A172 (cell line): ENCODE measurements at regions not wholly inside any gene's neighbourhood (a gene's known extent, or its start where the extent isn't known, plus 50 kb on each side); places are given as distances from the start of the nearest gene placed in this dataset.
"Not testable (repeated sequence)": the region's sequence is repeated elsewhere in the genome, so short reads cannot be mapped to it uniquely, and the experiment has no call there.

ENCODE experiments used
- DNase-seq: peaks from one replicate; pipeline ENCODE4 v3.0.0-alpha.2; 2015; ENCODE audit warnings: low spot score

DNA sequence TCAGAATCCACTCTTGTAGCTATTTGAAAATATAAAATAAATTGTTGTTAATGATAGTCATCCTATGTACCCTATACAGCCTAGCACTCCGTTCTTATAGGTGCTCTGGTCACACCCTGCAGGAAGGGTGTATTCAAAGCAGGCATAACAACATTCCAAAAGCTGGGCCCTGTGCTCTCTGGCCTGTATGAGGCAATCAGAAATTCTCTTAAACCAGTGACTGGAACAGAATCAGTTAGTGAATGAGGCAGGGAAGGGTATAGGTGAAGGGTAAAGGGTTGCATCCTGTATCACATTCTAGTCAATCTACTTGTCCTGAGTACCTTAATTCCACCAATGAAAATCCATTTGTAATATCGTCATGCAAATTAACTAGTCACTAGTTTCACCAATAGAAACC lies 154.5 kb upstream of the ZNF217 start:
- DNase-seq, result no peak

DNA sequence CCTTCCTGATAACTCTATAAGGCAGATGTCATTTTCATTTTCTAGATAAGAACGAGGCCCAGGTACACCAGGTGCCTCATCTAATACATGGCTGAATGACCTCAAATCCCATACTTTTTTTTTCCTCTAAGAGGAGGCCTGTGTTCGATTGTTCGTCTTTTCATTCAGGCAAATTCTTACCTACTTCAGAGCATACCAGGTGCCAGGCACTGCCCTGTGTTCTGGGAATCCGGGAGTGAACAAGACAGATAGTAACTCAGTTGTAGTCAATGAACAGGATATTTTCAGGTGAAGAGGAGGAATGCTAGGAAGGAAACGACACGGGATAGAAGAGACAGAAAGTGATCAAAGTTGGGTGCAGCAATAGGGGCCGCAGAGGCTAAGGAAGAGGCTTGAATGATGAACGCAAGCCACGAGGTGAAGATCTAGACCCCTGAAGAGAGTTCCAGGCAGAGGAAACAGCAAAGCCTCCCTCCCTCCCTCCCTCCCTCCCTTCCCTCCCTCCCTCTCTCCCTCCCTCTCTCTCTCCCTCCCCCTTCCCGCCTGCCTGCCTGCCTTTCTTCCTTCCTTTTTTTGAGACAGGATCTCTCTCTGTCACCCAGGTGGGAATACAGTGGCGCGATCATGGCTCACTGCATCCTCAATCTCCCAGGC lies 150.1 kb upstream of the ZNF217 start:
- no peak for DNase-seq

DNA sequence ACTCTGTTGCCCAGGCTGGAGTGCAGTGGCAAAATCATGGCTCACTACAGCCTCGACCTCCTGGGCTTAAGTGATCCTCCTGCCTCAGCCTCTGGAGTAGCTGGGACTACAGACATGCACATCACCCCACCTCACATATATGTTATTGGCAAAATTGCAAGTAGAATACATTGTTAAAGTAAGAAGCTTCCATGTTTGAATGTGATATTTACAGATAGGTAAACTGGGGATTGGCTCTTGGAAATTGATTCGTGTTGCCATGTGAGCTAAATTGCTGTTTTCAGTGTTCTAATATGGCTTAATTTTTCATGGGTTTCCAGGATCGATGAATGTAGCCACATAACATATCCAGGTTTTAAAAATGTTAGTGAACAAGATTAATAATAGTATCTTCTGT lies 149.0 kb upstream of the ZNF217 start:
- no peak for DNase-seq

DNA sequence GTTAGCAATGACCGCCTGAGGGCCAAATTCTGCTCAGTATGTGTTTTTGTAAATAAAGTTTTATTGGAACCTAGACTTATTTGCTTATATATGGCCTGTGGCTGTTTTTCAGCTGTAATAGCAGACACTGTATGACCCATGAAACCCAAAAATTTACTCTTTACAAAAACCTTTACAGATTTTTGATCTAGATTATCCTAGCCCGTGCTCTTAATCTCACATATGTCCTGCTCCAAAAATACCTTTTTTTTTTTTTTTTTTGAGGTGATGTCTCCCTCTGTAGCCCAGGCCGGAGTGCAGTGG lies 148.0 kb upstream of the ZNF217 start:
- DNase-seq, result no peak

- peak; percentile 66 for DNase-seq
Measured at GRCh38 chr20:53739799-53740785, 146.5 kb upstream of the ZNF217 start.

DNA sequence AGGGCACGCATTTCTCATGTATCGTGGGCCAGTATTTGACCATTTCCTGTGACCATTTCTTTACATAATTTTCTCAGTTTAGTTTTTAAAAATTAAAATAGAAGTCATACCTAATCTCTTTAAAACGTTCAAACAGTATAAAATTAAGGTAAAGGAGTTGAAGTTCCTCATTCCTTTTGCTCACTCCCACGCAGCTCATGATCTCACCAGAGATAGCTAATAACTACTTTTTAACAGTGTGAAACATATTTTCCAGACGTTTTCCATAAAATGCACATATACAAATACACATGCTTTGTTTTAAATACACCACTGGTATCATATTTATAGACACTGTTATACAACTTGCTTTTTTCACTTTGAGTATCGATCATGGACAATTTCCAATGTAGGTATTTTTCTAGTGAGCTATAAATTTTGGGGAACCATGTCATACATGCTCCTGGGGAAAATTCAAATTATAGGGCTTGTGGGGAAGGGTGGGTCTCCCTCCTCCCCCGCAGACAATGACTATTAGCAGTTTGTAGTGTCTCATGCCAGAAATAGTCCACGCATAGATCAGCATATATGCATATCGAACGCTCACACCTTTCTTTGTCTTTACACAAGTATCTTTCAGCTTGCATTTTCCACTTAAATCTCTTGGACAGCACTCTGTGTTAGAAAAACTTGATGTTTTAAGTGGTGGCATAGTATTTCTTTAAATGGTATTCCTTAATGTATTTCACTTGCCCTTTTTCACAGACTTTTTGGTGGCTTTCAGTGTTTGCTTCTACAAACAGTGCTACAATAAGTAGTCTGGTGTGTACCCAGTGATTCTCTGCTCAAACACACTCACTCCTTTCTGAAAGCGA lies 145.5 kb upstream of the ZNF217 start:
- DNase-seq, result no peak

GRCh38 chr20:53738039-53738944 lies 144.7 kb upstream of the ZNF217 start:
- DNase-seq, result peak; percentile 92

DNA sequence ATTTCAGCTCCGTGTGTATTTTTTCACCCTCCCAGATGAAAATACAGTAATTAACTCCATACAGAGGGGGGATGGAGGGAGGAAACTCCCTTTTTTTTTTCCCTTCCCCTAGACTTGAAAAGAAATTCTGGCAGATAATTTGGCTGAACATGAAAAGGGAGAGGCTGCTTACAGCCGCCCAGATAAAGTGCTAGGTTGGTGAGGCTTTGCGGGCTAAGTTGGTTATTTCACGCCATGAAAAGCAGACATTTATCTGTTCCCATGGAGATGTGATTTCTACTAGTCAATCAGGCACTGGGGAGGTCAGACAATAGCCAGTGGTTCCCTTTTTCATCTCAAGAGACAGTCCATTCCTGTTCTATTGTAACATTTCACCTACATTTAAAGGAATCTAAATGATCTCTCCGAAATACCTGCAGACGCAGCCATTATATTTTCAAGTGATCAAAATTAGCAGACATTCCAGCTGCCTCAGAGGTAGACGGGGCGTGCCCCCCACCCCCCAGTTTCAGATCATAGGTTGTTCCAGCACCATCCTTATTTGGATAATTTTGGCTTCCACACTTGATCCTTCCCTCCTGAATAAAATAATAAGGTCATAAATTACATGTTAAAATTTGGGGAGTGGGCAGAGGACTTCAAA lies 143.9 kb upstream of the ZNF217 start:
- no peak for DNase-seq

GRCh38 chr20:53736757-53737395 lies 143.2 kb upstream of the ZNF217 start:
- DNase-seq, result no peak

DNA sequence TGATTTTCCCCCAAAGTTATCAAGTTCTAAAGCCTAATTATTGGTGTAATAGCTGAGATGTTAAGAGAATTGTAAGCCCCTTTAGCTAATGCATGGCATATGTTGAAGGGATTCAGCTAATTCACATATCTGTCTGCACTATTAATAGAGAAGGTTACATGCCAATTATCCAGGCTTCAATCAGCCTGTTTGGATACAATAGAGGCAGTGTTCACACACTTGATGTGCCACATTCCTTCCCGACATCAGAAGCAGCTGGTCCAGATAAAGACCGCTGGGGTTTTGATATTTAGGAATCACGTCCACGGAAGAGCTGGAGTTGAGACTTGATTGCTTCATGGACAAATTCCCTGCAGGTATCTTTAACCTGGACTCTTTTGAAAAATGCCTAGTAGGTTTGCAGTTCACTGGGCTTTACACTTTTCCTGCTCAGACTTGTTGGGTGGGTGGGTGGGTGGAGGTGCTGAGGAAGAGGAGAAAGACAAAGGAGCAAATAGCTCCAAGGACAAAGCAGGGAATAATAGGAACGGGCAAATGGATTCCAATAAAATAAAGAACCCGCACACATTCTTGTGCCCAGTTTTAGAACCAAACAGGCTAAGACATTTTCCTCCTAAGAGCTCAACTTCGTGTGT lies 142.6 kb upstream of the ZNF217 start:
- no peak for DNase-seq

GRCh38 chr20:53735536-53736050 lies 142.0 kb upstream of the ZNF217 start:
- DNase-seq, result peak; percentile 95

DNA sequence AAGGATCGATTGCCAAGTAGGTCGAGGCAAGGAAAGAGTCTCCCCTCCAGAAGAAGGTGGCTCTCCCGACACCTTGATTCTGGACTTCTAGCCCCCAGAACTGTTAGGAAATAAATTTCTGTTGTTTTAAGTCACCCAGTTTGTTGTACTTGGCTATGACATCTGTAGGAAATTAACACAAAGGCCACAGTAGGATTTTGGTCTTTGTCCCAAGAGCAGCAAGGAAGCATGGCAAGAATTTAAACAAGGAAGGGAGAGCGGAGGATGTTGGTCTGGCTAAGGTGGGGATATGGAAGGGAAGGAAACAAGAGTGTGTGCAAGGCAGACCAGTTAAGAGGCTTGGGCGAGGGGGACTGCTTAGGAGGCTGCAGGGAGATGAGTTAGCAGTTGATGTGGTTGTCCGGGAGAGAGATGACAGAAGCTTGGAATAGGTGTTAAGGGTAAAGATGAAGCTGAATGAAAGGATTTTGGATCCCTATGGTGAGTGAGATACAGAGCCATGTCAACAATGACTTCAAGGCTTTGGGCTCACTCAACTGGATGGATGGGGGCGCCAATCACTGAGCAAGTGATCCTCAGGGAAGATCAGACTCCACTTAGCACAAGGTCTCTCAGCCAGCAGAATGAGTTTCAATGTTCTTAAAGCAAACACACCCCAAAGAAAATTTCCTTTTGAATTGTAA lies 140.5 kb upstream of the ZNF217 start:
- DNase-seq, result no peak

GRCh38 chr20:53731595-53731994 lies 138.0 kb upstream of the ZNF217 start:
- DNase-seq, result no peak

DNA sequence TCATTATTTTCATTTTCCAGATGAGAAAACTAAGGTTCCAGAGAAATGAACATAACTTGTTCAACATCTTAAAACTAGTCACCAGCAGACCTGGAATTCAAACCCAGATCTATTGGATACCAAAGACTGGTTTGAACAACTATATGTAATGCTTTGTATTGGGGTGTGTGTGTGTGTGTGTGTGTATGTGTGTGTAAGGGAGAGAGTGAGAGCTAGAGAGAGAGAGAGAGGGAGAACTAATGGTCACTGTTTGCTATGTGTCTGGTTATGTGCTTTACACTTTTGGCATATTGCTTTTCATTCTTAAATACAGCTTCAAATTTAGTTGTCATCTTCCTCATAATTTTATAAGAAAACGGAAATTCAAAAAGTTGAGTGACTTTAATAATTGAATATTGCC lies 134.7 kb upstream of the ZNF217 start:
- no peak for DNase-seq

- DNase-seq, result not testable (repeated sequence)
Measured at GRCh38 chr20:53727239-53727638, 133.6 kb upstream of the ZNF217 start.

DNA sequence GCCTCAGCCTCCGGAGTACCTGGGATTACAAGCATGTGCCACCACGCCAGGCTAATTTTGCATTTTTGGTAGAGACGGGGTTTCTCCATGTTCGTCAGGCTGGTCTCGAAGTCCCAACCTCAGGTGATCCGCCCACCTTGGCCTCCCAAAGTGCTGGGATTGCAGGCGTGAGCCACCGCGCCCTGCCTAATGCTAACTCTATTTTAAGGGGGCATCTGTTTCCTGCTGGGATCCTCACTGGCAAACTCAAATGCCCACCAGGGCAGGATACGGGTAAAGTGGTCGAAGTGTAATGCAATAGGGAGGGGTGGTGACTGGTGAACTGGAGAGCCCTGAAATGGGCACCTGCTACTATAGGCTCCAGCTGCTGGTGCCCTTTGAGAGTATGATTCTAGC lies 131.9 kb upstream of the ZNF217 start:
- DNase-seq, result no peak

DNA sequence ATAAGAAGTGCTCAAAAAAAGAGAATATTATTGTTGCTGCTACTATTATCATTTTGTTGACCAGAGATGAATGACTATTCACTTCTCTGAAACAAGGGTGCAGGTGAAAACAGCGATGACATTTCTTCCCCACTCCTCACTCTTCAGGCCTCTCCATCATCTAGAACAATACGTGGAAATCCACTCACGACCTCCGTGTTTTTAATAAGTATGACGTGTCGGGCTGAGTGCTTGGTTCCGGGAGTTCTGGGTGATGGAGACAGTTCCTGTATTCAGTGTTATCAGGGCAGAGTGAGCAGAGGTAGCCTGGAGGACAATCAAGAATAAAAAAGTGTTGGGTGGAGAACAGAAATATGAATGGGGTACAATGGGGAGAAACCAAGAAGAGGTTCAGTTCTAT lies 130.0 kb upstream of the ZNF217 start:
- no peak for DNase-seq

DNA sequence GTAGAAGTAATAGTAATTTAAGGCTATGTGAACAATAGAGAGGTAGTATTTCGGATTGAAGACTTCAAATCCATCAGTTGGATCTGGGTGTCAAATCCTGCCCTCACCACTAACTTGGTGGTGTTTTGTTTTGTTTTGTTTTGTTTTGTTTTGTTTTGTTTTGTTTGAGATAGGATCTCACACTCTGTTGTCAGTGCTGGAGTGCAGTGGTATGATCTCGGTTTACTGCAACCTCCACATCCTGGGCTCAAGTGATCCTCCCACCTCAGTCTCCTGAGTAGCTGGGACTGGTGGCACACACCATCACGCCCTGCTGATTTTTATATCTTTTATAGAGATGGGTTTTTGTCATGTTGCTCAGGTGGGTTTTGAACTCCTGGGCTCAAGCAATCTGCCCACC lies 129.4 kb upstream of the ZNF217 start:
- DNase-seq, result no peak

GRCh38 chr20:53722515-53723036 lies 128.9 kb upstream of the ZNF217 start:
- DNase-seq, result no peak
